ENCODE measurements at regions not wholly inside any gene's neighbourhood (a gene's known extent, or its start where the extent isn't known, plus 50 kb on each side); places are given as distances from the start of the nearest gene placed in this dataset.

- no peak for TF ChIP-seq CTCF (conservative IDR thresholded peaks at IDR 0.05; ENCODE audit: low read depth in 2 of 2)
- no peak for TF ChIP-seq EZH2 (IDR thresholded peaks at IDR 0.05; ENCODE audit: low read depth, unreplicated experiment)
- no peak for TF ChIP-seq POLR2AphosphoS5 (IDR thresholded peaks at IDR 0.05; ENCODE audit: low read depth)
- no peak for TF ChIP-seq EZH2phosphoT487 (IDR thresholded peaks at IDR 0.05; ENCODE audit: unreplicated experiment)
- TF ChIP-seq REST (IDR thresholded peaks at IDR 0.05; ENCODE audit: unreplicated experiment): no peak
- TF ChIP-seq ZNF114 (CRISPR knock-in tag; IDR thresholded peaks at IDR 0.05): no peak
- TF ChIP-seq STAT1 (IDR thresholded peaks at IDR 0.05; ENCODE audit: unreplicated experiment): no peak
- no peak for TF ChIP-seq ZNF462 (CRISPR knock-in tag; IDR thresholded peaks at IDR 0.05)
- no peak for TF ChIP-seq NANOG (IDR thresholded peaks at IDR 0.05; ENCODE audit: borderline replicate concordance)
- no peak for TF ChIP-seq JUNB (IDR thresholded peaks at IDR 0.05; ENCODE audit: unreplicated experiment)
- no peak for TF ChIP-seq ZNF331 (CRISPR knock-in tag; IDR thresholded peaks at IDR 0.05; ENCODE audit: low read depth)
These were observed 632.0 kb upstream of the SPRY2 start for GRCh38 chr13:80972857-80973478.
